HK-2 (cell line): ENCODE measurements at regions not wholly inside any gene's neighbourhood (a gene's known extent, or its start where the extent isn't known, plus 50 kb on each side); places are given as distances from the start of the nearest gene placed in this dataset.

Experiments
- DNase-seq: peaks from one replicate; pipeline ENCODE4 v3.0.0-alpha.2; 2018; ENCODE audit not compliant: unreplicated experiment

DNA sequence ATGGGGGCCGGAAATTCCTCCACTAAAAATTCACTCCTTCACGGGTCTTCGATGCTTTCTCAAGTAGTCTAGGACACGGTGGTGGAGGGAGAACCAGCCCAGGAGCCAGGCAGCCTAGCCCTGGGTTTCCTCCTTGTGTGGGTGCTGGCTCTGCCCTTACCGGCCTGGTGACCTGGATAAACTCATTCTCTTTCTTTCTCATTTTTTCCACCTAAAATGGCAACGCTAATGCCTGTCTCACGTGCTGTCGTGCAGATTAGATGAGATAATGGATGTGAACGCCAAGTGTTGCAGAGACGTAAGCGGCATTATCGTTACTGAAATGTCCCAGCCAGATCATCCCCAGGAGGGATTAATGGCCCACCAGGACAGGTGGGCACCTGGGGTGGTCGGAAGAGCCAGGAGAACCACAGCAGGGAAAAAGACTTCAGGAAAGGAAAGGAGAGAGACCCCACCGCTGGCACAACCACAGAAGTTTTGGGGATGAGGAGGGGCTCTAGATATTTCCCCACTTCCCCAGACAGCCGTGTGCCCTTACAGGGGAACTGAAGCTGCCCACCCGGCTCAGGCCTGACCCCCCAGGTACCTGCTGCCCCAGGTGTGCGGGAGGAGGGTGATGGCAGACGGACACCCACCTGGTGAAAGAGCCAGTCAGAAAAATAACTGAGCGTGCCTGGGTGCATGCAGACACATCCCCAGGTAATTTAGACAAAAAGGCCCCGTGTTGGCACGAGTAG, 100.8 kb upstream of the ASAP2 start:
- no peak for DNase-seq

GRCh38 chr2:9103663-9104277, 100.3 kb upstream of the MBOAT2 start:
- no peak for DNase-seq

DNA sequence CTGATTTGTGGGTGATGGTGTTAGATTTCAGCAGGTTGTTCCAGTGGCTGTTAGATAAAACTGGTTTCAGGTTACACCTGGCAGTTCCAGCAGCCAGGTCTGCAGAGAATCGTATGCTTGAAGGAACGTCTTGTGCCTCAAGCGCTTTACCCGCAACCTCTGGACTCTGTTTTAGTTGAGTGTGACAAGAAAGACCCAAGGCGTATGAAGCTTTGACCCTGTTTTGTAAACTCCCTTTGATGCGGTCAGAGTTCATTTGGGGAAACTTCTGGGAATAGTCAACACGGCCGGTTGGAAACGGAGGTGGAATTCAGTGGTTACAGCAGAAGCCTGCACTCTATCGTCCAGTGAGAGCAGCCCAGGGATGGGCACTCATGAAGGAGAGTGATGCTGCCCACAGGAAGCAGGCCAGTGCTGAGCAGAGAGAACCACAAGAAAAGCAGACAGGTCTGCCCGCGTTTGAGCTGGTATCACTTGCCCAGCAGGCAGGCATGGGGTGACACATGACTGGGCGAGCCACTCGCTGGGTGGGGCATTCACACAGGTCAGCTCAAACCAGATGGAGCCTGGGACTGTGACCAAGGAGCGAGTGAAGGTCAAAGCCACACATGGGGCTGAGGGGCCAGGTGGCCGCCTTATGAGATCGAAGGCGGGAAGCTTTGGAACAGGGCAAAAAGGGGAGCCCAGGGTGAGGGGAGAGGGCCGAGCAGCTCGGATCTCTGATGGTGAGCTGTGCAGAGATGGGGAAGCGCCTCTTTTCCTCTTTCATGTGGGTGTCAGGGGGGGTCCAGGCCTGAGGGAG, 99.6 kb upstream of the MBOAT2 start:
- DNase-seq: no peak

GRCh38 chr2:9101763-9102425, 98.4 kb upstream of the MBOAT2 start:
- no peak for DNase-seq

DNA sequence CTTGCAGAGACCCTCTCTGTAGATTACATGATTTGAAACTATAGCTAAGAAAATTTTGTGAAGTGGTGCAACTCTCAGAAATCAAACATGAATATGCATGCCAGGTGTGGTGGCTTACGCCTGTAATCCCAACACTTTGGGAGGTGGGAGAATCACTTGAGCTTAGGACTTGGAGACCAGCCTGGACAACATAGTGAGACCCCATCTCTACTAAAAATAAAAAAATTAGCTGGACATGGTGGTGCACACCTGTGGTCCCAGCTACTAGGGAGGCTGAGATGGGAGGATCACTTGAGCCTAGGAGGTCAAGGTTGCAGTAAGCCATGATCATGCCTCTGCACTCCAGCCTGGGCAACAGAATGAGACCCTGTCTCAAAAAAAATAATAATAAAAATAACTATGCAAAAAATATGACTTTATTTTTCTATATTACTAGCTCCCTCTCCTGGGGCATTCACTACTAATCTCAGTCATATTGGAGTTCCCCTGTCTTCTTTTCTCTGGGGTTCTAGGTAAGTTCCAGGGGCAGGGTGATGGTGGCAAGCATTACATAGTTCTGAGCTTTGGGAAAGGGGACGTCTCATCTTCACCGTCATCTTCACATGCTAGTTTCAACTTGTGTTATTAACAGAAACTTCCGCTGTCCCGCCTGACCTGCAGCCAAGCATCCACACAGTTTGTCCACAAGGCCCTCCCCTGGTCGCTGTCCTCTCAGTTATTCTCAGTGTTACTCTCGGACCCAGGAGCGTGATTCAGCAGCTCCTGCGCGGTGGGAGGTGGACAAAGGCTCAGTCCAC, 96.8 kb upstream of the MBOAT2 start:
- DNase-seq: no peak

- DNase-seq: no peak
Measured at GRCh38 chr2:9099341-9099751, 95.9 kb upstream of the MBOAT2 start.

GRCh38 chr2:9097892-9098291, 94.4 kb upstream of the MBOAT2 start:
- DNase-seq: no peak

- DNase-seq: no peak
Measured at GRCh38 chr2:9097239-9097638, 93.8 kb upstream of the MBOAT2 start.

- DNase-seq: no peak
Measured at GRCh38 chr2:9096761-9097160, 93.3 kb upstream of the MBOAT2 start.

DNA sequence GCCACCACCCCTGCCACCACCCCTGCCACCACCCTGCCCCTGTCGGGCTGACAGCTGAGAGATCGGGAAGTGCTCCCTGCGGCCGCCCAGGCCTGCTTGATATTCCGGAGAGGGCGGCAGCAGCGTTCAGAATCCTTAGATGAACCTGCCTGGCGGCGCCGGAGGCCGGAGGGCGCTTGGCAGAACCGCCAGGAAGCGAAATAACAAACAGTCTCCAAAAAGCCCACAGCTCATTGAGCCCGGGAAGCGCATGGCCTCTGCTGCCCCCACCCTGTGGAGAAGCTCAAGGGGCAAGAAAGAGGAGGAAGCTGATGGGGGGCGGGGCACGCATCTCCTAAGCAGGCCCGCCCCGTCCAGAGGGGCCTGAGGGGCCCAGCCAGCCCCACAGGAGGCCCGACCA, 92.2 kb upstream of the MBOAT2 start:
- DNase-seq: no peak

DNA sequence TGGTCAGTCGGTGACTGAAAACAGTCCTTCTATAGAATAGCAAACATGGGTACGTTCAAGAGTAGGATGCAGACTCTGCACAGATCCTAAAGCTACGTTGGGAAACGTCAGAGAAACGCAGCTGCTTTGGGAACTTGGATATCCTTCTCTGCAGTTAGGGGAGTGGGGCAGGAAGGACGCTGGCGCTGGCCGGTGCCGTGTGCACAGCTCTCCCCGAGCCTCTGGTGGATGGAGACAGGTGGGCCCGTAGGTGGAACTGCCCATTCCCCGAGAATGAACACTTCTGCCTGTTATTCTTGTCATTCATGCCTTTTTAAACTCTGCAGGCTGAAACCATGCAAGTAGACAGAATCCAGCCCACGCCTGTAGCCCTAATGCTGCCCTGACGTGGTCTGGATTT, 91.7 kb upstream of the MBOAT2 start:
- DNase-seq: no peak

- no peak for DNase-seq
Measured at GRCh38 chr2:9094117-9094516, 90.6 kb upstream of the MBOAT2 start.

DNA sequence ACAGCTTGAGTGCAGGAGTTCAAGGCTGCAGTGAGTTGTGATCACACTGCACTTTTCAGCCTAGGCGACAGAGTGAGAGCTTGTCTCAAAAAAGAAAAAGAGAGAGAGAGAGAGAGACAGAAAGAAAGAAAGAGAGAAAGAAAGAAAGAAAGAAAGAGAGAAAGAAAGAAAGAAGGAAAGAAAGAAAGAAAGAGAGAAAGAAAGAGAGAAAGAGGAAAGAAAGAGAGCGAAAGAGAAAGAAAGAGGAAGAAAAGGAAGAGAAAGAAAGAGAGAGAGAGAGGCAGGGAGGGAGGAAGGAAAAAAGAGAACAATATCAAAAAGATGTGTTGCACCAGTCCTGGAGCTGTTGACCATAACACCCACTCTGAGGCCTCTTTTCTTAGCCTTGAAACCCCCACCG, 89.8 kb upstream of the MBOAT2 start:
- no peak for DNase-seq

GRCh38 chr2:9092383-9093282, 89.1 kb upstream of the MBOAT2 start:
- no peak for DNase-seq

GRCh38 chr2:9091811-9092210, 88.3 kb upstream of the MBOAT2 start:
- no peak for DNase-seq

- no peak for DNase-seq
Measured at GRCh38 chr2:9089831-9090230, 86.3 kb upstream of the MBOAT2 start.

- no peak for DNase-seq
Measured at GRCh38 chr2:9087121-9087681, 83.7 kb upstream of the MBOAT2 start.

DNA sequence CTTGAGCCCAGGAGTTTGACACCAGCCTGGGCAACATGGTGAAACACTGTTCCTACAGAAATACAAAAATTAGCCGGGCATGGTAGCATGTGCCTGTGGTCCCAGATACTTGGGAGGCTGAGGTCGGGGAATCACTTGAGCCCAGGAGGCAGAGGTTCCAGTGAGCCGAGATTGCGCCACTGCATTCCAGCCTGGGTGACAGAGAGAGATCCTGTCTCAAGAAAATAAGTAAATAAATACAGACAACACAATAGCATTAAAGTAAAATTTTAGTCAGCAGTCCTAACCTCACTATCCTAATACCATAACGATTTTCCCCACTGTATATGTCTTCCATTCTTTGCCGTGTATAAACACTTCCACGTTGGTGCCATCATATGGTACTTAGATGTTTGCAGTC, 83.0 kb upstream of the MBOAT2 start:
- no peak for DNase-seq

DNA sequence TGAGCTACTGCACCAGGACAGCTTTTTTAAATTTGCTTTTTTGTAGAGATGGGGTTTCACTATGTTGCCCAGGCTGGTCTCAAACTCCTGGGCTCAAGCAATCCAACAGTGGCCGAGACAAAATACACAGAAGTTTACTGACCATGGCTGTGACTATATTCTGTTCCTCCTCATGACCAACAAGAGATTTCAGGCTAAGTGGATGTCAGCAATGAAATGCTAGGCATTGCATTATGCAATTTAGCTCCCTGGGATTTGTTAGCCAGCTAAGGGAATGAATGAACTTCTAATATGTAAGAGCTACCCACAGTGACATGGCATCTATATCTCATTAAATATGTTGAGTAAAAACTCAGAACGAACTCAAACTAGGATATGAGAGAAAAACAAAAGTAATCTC, 81.9 kb upstream of the MBOAT2 start:
- DNase-seq: no peak

DNA sequence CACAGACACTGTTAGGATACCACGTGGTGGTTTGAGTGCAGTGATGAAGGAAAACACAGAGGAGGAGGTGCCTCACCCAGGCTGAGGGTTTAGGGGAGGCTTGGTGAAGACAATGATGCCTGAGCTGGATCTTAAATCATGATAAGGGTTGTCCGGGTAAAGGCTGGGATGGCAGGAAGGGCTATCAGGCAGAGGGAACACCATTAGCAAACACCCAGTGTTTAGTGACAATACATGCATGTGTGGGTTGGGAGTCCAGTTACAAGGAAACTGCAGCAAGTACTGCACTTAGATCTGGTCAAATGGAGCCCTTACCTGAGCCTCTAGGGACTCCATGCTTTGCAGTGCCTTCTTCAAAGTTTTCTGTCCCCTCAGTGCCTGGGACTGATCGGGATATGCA, 79.8 kb upstream of the MBOAT2 start:
- no peak for DNase-seq
